ENCODE measurements at regions not wholly inside any gene's neighbourhood (a gene's known extent, or its start where the extent isn't known, plus 50 kb on each side); places are given as distances from the start of the nearest gene placed in this dataset.

GRCh38 chr2:196295005-196295404 lies 123.6 kb upstream of the STK17B start:
- no peak for TF ChIP-seq POLR2A (IDR thresholded peaks at IDR 0.05; ENCODE audit: low read depth, low read length)
- TF ChIP-seq CTCF (IDR thresholded peaks at IDR 0.05; ENCODE audit: extremely low read depth in 1 of 2, insufficient read depth in 1 of 2, low read depth in 1 of 2, low read length in 2 of 2): no peak
- no peak for TF ChIP-seq POLR2AphosphoS5 (IDR thresholded peaks at IDR 0.05; ENCODE audit: insufficient read depth, low read depth, low read length)
- TF ChIP-seq EZH2 (IDR thresholded peaks at IDR 0.05; ENCODE audit: borderline replicate concordance, low read depth, low read length, severe bottlenecking): no peak

Data from endothelial cell of umbilical vein (primary cell).